ENCODE measurements at regions not wholly inside any gene's neighbourhood (a gene's known extent, or its start where the extent isn't known, plus 50 kb on each side); places are given as distances from the start of the nearest gene placed in this dataset.

GRCh38 chr21:15308333-15308732, 243.5 kb upstream of the NRIP1 start:
- TF ChIP-seq ZNF785 (CRISPR knock-in tag; IDR thresholded peaks at IDR 0.05) (no peak), CREB1 (IDR thresholded peaks at IDR 0.05) (no peak), CREB1 (CRISPR knock-in tag; IDR thresholded peaks at IDR 0.05) (no peak), ZNF174 (CRISPR knock-in tag; IDR thresholded peaks at IDR 0.05) (no peak), RNF2 (IDR thresholded peaks at IDR 0.05) (no peak), CTCF (IDR thresholded peaks at IDR 0.05 in 2 of 3, conservative IDR thresholded peaks at IDR 0.05 in 1 of 3; ENCODE audit: insufficient read depth in 2 of 3, low read depth in 1 of 3, low read length in 3 of 3) (no peak), IRF9 (tag; IDR thresholded peaks at IDR 0.05) (no peak), U2AF1 (optimal IDR thresholded peaks at IDR 0.05; ENCODE audit: low read depth, low read length) (no peak), POU5F1 (IDR thresholded peaks at IDR 0.05; ENCODE audit: borderline replicate concordance, low read depth, low read length, partially characterized antibody) (no peak), ZC3H4 (CRISPR knock-in tag; IDR thresholded peaks at IDR 0.05; ENCODE audit: borderline replicate concordance) (no peak), KDM1A (IDR thresholded peaks at IDR 0.05) (no peak), PATZ1 (CRISPR knock-in tag; IDR thresholded peaks at IDR 0.05; ENCODE audit: borderline replicate concordance) (no peak), ZNF354B (CRISPR knock-in tag; IDR thresholded peaks at IDR 0.05) (no peak)
